Ishikawa (cell line): ENCODE measurements at regions not wholly inside any gene's neighbourhood (a gene's known extent, or its start where the extent isn't known, plus 50 kb on each side); places are given as distances from the start of the nearest gene placed in this dataset.

Experiments
- CEBPB ChIP-seq: IDR thresholded peaks from 2 replicates; pipeline ENCODE4 v1.6.1; 2012
- CREB1 ChIP-seq: IDR thresholded peaks from 2 replicates; pipeline ENCODE4 v1.6.1; 2012; ENCODE audit warnings: low read depth
- EGR1 ChIP-seq: IDR thresholded peaks from 2 replicates; pipeline ENCODE4 v1.6.1; 2012
- EP300 ChIP-seq: IDR thresholded peaks from 2 replicates; pipeline ENCODE4 v1.6.1; 2012; ENCODE audit warnings: borderline replicate concordance
- FOXM1 ChIP-seq: IDR thresholded peaks from 2 replicates; pipeline ENCODE4 v1.6.1; 2012; ENCODE audit warnings: low read depth, borderline replicate concordance
- RAD21 ChIP-seq: IDR thresholded peaks from 2 replicates; pipeline ENCODE4 v1.6.1; 2012; ENCODE audit warnings: low read depth
- TAF1 ChIP-seq: IDR thresholded peaks from 2 replicates; pipeline ENCODE4 v1.6.1; 2012; ENCODE audit warnings: low read depth, mild to moderate bottlenecking
- YY1 ChIP-seq: IDR thresholded peaks from 2 replicates; pipeline ENCODE4 v1.6.1; 2012; ENCODE audit warnings: low read depth
- TF ChIP-seq, protein P1 (sequence below): IDR thresholded peaks from 2 replicates; pipeline ENCODE4 v1.6.1; 2012

GRCh38 chr5:159490507-159490906, 160.2 kb upstream of the IL12B start:
- TF ChIP-seq, protein P1, sequence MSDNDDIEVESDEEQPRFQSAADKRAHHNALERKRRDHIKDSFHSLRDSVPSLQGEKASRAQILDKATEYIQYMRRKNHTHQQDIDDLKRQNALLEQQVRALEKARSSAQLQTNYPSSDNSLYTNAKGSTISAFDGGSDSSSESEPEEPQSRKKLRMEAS: no peak
- TF ChIP-seq FOXM1 (no peak), EGR1 (no peak), CEBPB (no peak), YY1 (no peak), RAD21 (no peak), EP300 (no peak), TAF1 (no peak), CREB1 (no peak)
